HG03039 (cell line): ENCODE measurements at regions not wholly inside any gene's neighbourhood (a gene's known extent, or its start where the extent isn't known, plus 50 kb on each side); places are given as distances from the start of the nearest gene placed in this dataset.
A peak's percentile ranks its signal among the peaks of the same experiment; 100 is the strongest.
"Not testable (repeated sequence)": the region's sequence is repeated elsewhere in the genome, so short reads cannot be mapped to it uniquely, and the experiment has no call there.

Experiments
- ATAC-seq: cut with Tn5 transposase; IDR thresholded peaks from one replicate; pipeline ENCODE4 v1.9.1; 2021; ENCODE audit warnings: mild to moderate bottlenecking, moderate library complexity; ENCODE audit not compliant: unreplicated experiment

DNA sequence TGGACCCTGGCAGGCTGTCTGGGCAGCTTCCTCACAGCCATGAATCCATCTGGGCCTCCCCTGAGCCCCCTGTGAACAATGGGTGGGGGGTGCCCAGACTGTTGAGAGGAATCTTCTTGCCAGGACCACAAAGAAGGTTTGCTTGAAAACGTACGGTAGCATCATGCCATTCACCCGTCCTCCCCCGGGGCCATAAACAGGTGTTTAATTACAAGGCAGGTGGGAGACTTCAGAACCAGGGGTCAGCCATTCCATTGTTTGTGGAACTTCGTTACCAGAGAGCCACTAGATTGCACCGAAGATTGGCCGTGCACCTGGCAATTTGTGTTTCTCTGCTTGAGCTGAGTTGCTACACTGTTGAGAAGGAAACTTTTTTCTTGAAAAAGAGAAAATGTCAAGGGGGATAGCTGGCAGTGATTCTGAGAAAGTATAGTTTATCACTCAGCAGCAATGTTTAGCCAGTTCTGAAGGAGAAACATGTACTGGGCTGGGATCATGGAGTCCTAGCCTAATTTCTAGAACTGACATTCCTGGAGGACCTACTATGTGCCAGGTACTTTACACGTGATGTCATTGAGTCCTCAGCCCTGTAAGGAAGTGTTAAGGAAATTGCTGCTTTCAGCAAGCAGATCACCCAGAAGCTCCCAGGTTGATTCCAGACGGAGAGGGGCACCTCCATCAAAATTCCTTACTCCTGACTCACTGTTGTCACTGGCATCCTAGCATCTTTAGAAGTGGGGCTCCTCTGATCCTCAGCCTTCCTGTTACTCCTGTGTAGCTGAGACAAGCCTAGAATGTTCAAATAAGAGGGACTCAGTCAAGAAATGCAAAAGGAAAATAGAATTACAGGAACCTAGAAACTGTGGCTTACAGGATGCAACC lies 103.8 kb upstream of the UBE2E1 start:
- ATAC-seq: no peak

DNA sequence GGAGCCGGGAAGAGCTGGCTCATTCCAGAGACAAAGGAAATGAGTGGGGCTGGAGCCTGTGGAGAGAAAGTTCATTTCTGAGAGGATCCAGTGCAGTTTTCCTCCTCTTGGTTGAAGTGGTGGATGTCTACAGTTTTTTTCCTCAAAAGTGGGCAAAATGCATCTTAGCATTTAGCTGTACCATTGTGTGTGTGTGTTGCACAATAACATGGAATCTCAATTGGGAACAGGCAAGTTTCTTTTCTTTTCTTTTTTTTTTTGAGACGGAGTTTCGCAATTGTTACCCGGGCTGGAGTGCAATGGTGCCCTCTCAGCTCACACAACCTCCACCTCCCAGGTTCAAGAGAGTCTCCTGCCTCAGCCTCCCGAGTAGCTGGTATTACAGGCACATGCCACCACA lies 101.5 kb upstream of the UBE2E1 start:
- ATAC-seq: no peak

DNA sequence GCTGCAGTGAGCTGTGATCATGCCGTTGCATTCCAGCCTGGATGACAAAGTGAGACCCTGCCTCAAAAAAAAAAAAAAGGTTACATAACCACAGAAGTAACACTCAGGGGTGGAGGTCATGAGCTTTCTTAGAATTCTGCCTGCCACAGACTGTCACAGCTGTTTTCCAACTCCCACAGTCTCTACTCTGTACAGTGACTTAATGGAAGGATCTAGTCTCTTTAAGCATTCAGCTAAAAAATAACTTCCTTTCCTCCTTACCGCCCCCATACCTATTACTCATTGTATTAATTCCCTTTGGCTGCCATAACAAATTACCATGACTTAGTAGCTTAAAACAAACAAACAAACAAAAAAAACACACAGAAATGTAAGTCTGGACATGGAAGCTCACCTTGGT lies 99.6 kb upstream of the UBE2E1 start:
- no peak for ATAC-seq

DNA sequence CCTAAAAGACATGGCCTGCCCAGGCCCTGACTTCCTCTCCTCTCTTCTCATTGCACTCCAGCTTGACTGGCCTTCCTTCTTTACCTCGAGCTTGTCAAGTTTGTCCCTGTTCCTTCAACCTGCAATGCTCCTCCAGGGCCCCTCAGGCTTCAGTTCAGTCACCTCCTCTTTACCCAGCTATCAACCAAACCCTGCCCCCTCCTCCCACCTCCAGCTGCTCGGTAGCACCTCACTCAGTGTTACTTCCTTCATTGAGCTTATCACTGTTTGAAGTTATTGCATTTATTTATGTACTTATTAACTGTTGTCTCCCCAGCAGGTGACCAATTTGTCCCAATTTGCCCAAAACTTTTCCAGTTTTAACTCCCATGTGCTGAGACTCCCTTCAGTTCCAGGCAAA lies 95.8 kb upstream of the UBE2E1 start:
- no peak for ATAC-seq

DNA sequence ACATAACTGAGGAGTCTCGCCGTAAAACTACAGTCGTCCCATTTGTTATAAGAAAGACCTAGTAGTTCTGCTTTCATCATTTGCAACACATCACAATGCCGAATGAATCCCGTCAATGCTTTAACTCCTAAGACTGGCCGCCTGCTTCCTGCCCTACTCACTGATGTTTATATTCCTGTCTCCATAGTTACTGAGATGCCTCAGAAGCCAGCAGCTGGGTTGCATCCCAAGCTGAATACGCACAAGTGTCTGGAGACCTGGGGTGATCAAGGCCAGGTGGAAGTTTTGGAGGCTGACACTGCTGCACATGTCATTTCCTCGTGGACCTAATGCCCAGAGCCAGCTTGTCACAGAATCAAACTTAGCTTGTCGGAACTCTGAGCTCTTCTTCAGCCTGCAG lies 95.2 kb upstream of the UBE2E1 start:
- ATAC-seq: no peak

DNA sequence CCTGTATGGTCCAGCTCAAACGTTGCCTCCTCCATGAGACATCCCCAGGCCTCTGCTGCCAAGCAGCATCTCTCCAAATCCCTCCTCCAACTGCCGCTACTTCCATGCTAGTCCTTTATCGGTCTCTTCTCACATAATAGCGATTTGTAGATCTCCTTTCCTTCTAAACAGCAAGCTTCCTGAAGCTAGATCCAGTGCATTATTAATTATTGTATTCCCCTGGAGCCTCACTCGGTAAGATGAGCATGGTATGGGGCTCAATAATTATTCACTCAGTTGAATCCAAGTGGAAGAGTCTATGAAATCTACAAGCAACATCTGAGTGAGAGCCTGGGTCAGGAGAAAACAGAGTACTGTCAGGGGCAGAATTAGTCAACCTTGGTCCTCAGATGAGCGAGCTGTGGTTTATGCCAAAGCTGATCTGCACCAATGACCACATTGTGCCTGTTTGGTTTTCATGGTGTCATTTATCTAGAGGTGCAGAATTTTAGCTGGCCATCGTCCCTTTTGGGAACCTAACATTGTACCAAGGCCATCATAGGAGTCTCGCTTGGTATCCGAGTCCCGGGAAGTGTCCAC lies 93.8 kb upstream of the UBE2E1 start:
- peak; percentile 51 for ATAC-seq

DNA sequence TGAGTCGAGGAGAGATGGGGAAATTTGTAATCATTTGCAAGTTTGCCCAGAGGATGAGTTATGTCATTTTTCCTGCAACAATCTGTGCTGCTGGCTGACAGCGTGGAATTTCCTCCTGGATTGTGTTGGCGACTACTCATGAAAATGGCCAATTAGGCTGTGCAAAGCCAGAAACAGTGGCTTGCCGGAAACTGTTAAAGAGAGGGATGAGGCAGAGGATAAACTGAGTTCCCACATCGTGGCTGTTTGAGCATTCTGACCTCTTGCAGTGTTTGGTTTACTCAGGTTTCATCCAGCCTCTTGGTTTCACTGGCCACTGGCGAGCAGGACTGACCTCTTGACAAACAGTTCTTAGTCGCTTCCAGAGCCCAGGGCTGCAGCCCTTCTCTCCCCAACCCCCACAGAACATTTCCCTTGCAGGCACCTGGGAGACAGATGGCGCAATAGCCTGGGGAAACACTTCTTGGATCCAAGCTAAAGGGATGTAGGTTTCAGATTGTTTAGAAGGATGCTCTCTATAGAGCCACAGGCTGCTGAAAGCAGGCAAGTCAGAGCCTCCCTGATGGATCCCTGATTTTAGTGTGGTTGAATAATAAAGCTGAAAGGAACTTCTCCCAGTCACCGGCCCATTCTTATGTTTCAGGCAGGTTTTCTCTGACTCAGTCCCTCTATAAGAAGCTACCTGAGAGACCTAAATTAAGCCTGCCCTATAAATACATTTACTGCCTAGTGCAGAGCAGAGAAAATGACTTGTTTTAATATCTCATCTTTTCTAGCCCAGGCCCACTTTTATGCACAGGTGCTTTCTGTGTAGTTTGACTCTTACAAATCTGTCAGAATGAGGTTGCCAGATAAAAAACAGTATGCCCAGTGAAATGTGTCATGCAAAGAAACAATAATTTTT lies 92.8 kb upstream of the UBE2E1 start:
- no peak for ATAC-seq

DNA sequence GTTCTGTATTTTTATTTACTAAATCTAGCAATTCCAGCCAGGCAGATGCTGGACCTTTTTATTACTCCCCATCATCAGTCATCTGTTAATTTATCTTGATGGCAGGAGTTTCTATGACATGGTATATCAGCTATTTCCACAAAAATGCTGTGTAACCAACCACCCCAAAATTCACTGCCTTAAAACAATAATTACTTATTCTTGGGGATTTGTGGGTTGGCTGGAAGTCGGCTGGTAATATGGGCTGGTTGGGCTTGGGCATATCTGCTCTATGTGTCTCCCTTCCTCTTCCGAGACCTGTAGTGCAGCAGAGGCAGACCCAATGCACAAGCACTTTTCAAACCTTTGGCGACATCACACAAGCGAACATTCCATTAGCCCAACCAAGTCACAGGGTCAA lies 92.1 kb upstream of the UBE2E1 start:
- no peak for ATAC-seq

DNA sequence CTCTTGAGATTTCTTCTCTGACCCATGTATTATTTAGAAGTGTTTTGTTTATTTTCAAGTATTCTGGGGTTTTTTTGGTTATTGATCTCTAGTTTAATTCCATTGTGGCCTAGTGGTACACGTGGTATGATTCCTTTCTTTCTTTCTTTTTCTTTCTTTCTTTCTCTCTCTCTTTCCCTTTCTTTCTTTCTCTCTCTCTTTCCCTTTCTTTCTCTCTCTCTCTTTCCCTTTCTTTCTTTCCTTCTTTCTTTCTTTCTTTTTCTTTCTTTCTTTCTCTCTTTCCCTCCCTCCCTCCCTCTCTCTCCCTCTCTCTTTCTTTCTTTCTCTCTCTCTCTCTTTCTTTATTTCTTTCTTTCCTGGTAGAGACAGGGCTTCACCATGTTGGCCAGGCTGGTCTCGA lies 85.7 kb upstream of the UBE2E1 start:
- ATAC-seq: no peak

DNA sequence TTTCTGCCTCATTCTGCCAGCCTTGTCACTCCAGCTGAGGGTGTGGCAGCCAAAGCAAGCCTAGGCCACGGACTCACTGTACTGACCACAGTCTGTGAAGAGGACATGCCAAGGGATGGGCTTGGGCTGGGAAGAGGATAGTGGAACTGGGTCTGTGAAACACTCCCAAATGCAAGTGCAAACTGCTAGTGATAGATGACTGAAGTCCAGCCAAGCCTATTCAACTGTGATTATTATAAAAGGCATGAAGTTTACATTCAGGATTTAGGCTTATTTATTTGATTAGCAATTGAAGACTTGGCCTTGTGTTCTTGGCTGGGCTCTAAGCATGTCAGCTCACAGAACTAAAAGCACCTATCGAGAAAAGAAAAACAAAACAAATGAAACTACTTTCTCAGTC lies 84.9 kb upstream of the UBE2E1 start:
- no peak for ATAC-seq

DNA sequence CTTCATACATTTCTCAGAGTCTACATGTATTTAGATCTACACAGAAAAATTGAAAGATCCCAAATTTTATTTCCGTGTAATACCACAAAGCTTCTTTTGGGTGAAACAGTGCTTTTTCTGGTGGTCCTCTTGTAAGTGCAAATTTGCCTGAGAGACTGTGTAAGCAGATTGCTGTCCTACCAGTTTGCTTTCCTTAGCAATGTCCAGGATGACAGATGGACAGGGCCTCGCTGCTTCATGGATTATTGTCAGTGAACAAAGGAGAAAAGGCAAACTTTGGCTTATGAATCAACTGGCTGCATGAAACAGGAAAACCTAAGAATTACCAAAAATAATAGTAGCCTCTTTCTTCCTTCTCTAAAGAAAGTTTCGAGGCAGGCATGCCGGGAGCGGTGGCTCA lies 82.6 kb upstream of the UBE2E1 start:
- no peak for ATAC-seq

DNA sequence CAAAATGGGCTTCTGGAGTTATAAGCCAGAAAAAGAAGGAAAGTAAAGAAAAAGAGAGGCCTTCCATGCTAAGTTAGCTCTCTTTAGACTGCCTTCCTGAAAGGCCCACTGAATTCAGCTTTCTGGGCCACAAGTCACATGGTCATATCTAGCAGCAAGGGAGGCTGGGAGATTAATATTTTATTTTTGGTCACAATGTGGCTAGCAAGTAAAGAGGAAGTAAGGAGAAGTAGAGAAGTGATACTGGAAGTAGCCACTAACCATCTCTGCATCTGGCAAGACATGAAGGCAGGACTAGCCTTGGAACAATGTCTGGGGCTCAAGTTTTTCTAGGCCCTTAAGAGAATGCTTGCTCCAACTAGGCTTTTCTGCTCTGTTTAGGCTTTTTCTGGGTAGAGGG lies 81.8 kb upstream of the UBE2E1 start:
- ATAC-seq: no peak

DNA sequence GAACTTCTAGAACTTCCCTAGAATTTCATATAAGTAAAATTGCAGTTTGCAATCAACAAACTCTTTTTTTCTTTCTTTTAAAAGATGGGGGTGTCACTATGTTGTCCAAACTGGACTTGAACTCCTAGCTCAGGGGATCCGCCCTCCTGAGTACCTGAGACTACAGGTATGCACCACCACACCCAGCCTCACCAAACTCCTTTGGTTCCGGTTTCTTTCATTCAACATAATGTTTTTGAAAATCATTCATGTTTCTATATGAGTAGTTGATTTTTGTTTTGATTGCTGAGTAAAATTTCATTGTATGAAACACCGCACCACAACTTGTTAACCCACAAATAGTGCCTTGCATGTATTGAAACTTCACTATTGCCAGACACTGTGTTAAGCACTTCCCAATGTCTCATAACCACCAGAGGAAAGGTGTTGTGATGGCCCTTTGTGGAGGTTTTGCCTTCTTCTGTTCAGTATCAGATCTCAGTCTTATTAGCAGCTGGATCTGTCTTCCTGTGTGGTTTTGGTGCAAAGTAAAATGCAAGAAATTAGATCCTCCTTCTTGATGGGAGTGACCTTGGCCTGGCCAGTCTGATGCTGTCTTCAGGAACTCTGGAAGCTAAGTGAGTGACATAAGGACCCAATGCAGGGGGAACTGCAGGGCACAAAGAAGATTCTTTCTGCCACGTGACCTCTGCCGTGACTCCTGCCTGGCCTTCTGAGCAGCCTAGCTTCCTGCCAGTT lies 78.8 kb upstream of the UBE2E1 start:
- peak; percentile 66 for ATAC-seq

DNA sequence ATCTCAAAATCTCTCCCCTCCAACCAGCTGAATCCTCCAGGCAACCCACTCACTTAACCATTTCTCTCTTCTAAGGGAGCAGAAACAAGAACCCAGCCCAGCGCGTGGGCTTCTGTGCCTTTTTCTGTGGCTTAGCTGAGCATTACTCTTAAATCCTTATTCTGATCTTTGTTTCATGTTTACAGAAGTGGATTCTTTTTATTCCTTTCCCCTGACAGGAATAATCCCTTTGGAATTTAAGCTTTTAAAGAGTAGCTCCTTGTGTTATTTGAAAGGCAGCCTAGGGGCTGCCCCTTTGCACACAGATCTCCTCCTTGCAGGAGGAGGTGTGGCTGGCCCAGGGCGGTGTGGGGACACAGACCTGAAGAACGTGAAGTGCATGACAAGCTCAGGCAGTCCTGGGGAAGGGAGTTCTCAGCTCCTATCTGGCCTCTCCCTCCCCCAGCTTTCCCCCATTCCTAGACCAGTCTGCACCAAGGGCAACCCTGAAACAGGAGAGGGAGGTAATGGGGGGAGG lies 77.1 kb upstream of the UBE2E1 start:
- no peak for ATAC-seq

DNA sequence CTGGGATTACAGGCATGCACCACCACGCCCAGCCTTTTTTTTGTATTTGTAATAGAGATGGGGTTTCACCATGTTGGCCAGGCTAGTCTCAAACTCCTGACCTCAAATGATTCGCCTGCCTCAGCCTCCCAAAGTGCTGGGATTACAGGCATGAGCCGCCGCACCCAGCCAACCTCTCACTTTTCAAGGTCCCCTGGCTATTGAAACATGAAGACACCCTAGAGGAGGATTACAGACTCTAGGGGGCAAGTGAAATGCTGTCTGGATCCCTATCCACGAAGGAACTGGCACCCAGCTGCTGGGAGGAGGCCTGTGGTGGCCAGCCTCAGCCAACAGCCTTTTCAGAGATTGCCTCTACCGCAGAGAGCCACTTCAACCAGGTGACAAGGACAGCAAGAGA lies 76.4 kb upstream of the UBE2E1 start:
- ATAC-seq: not testable (repeated sequence)

DNA sequence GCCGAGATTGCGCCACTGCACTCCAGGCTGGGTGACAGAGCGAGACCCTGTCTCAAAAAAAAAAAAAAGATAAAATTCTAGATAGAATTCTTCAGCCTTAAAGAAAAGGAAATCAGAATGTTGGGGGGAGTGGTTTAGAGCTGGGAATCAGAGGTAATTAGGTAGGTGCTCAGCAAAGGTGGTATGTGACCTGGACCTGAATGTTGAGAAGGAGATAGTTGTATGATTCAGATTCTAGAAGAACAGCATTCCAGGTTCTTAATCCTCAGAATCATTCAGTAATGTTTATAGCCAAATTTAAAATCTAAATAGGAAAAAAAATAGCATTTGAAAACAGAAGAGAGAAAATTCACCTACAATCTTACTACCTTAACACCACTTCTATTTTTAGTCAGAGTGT lies 71.3 kb upstream of the UBE2E1 start:
- no peak for ATAC-seq

DNA sequence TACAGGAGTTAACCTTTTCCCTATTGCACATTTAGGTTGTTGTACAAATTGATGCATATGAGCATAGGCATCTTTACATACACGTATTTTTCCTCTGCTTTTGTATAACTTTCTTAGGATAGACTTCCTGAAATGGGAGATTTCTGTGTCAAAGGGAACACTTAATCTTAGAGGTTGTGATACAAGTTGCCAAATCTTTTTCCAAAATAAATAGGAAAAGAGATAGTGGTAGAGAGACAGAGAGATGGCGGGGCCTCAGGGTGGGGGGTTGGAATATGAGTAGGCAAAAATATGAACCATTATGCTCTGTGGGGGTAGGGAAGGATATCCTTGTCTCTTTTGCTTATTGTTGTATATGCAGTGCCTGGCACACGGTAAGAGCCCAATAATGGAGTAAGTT lies 70.7 kb upstream of the UBE2E1 start:
- ATAC-seq: no peak

DNA sequence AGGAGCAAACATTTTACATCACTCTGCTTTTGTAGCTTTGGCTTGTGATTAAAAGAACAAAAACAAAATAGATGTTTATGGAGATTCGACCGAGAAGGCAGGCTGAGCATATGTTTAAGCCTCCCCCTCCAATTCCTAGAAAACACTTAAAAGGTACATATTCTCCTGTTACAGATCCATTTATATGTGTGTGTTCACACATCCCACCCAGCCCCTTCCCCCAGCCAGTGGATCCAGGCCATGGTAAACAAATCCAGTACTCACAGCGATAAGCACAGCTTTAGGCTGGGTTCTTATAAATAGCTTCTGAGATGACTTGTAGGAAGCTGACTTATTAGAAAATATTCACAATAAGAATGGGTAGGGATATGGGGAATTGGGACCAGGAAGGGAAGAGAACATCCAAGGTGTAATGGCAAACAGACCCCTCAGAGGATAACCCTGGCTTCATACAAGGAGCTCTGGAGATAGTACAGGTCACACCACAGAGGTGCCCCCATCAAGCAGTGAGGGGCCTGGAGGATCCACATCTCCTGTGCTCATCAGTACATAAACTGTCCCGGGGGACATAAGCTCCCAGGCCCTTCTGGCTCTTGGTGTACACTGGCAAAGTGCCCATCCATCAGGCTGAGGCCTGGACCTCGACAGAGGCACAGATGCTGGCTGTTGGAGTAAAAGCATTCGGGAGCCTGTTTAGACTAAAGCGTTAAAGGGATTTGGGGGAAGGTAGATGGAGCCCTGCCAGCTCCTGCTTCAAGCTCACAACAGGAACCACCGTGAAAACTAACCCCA lies 70.0 kb upstream of the UBE2E1 start:
- ATAC-seq: no peak

DNA sequence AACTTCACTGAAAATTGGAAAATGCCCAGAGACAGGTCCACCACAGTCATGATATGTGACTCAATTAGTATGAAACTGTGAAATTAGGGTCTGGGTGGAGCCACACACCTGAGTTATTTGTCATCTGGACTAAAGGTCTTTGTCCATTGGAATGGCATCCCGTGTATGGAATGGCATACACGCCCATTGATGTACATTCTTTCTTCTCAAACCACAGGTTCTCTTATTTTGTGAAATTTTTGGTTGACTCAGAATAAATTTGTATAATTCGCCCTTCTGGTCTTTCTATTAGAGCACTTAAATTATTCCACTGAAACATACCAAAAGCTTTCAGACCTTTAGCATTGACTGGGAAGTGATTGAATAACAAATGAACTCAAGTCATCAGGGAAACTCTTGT lies 66.8 kb upstream of the UBE2E1 start:
- no peak for ATAC-seq

DNA sequence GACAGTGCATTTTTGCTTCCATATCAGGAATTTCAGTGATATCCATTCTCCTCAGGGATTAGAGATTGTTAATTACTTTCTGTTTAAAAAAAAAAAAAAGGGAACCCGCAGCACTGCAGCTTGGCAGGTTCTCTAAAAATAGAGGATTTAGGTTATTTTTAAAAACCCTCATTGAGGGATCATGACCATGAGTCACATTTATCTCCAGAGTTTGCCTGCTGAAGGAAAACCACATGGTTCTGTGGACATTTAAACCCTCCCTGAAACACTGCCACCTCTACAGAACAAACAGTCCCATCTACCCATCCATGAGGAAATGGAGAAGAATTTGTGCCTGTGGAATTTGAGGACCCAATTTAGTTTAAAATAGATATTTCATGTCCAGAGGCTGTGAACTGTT lies 66.2 kb upstream of the UBE2E1 start:
- no peak for ATAC-seq
